MM.1S (cell line): ENCODE measurements at regions not wholly inside any gene's neighbourhood (a gene's known extent, or its start where the extent isn't known, plus 50 kb on each side); places are given as distances from the start of the nearest gene placed in this dataset.

ENCODE experiments used
- DNase-seq: peaks from one replicate; pipeline ENCODE4 v3.0.0-alpha.2; 2015
- H2AFZ ChIP-seq: fragments of 300-600 bp; sonication (generic); 2 replicates; pipeline ENCODE4 v1.6.0; 2016; ENCODE audit warnings: antibody characterized with exemption, low read length
- H3F3A ChIP-seq: fragments of 300-600 bp; sonication (generic); 2 replicates; pipeline ENCODE4 v1.6.1; 2016; ENCODE audit warnings: mild to moderate bottlenecking, antibody characterized with exemption, low read length, moderate library complexity, mixed read lengths; ENCODE audit not compliant: insufficient read depth
- H3K27ac ChIP-seq: fragments of 300-600 bp; sonication (generic); 2 replicates; pipeline ENCODE4 v1.5.1; 2016; ENCODE audit warnings: mild to moderate bottlenecking, low read length
- H3K27me3 ChIP-seq: fragments of 300-600 bp; sonication (generic); replicated peaks from 2 replicates; pipeline ENCODE4 v1.6.0; 2016; ENCODE audit warnings: low read length; ENCODE audit not compliant: insufficient read depth
- H3K36me3 ChIP-seq: fragments of 300-600 bp; sonication (generic); replicated peaks from 2 replicates; pipeline ENCODE4 v1.6.1; 2016; ENCODE audit warnings: mild to moderate bottlenecking, low read length, mixed read lengths; ENCODE audit not compliant: insufficient read depth
- H3K4me1 ChIP-seq: fragments of 300-600 bp; sonication (generic); 2 replicates; pipeline ENCODE4 v1.6.1; 2016; ENCODE audit warnings: low read length, mixed read lengths
- H3K4me2 ChIP-seq: fragments of 300-600 bp; sonication (generic); 2 replicates; pipeline ENCODE4 v1.6.0; 2016; ENCODE audit warnings: low read depth, low read length
- H3K4me3 ChIP-seq: fragments of 300-600 bp; sonication (generic); 2 replicates; pipeline ENCODE4 v1.5.1; 2016; ENCODE audit warnings: low read length, mixed read lengths
- H3K79me2 ChIP-seq: fragments of 300-600 bp; sonication (generic); 2 replicates; pipeline ENCODE4 v1.6.1; 2016; ENCODE audit warnings: mixed run types, low read length, mixed read lengths
- H3K9ac ChIP-seq: fragments of 300-600 bp; sonication (generic); 2 replicates; pipeline ENCODE4 v1.6.1; 2016; ENCODE audit warnings: low read length, mixed read lengths
- H3K9me2 ChIP-seq: fragments of 300-600 bp; sonication (generic); replicated peaks from 2 replicates; pipeline ENCODE4 v1.6.1; 2016; ENCODE audit warnings: mild to moderate bottlenecking, low read length, mixed read lengths; ENCODE audit not compliant: insufficient read depth
- H3K9me3 ChIP-seq: fragments of 300-600 bp; sonication (generic); replicated peaks from 2 replicates; pipeline ENCODE4 v1.6.1; 2016; ENCODE audit warnings: mild to moderate bottlenecking, low read length, mixed read lengths; ENCODE audit not compliant: insufficient read depth
- H4K20me1 ChIP-seq: fragments of 300-600 bp; sonication (generic); 2 replicates; pipeline ENCODE4 v1.6.1; 2016; ENCODE audit warnings: mild to moderate bottlenecking, low read length, moderate library complexity, mixed read lengths; ENCODE audit not compliant: insufficient read depth
- EZH2 ChIP-seq: fragments of 300-600 bp; sonication (generic); optimal IDR thresholded peaks from 2 replicates; pipeline ENCODE3; 2017; ENCODE audit warnings: low read depth, mild to moderate bottlenecking, antibody characterized with exemption, low read length, mixed read lengths
- EZH2phosphoT487 ChIP-seq: fragments of 300-600 bp; sonication (generic); IDR thresholded peaks from 2 replicates; pipeline ENCODE4 v1.6.1; 2018; ENCODE audit warnings: antibody characterized with exemption, low read length
- TF ChIP-seq, protein P1 (sequence below): fragments of 300-600 bp; sonication (generic); IDR thresholded peaks from 2 replicates; pipeline ENCODE4 v1.5.1; 2016; ENCODE audit warnings: antibody characterized with exemption, low read length, mixed read lengths

DNA sequence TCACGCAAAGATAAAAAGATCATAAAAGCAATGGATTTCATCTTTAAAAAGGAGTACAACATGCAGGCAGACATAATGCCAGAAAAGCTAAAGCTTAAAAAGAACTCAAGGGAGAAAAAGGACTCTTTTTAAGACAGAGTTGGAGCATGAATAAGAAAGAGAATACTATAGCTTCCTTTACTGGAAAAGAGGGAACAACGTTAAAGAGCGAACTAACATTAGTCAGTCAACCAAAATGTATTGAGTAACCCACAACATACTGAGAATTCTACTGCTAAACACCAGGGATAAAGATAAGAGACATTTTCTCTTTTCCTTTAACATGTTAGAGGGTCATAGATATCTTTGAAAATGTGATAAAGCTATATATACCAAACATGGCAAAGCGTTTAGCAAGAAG is 182.0 kb downstream of the DUSP10 start:
- no peak for DNase-seq
- no peaks in the 10 kb centered on the region for H3K79me2 ChIP-seq
- H3K9me3 ChIP-seq, result no peaks in the 10 kb centered on the region
- H4K20me1 ChIP-seq, result no peaks in the 10 kb centered on the region
- TF ChIP-seq EZH2phosphoT487, result no peak
- no peak for TF ChIP-seq EZH2
- TF ChIP-seq, protein P1, sequence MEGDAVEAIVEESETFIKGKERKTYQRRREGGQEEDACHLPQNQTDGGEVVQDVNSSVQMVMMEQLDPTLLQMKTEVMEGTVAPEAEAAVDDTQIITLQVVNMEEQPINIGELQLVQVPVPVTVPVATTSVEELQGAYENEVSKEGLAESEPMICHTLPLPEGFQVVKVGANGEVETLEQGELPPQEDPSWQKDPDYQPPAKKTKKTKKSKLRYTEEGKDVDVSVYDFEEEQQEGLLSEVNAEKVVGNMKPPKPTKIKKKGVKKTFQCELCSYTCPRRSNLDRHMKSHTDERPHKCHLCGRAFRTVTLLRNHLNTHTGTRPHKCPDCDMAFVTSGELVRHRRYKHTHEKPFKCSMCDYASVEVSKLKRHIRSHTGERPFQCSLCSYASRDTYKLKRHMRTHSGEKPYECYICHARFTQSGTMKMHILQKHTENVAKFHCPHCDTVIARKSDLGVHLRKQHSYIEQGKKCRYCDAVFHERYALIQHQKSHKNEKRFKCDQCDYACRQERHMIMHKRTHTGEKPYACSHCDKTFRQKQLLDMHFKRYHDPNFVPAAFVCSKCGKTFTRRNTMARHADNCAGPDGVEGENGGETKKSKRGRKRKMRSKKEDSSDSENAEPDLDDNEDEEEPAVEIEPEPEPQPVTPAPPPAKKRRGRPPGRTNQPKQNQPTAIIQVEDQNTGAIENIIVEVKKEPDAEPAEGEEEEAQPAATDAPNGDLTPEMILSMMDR, result no peak
- H3K9me2 ChIP-seq, result no peaks in the 10 kb centered on the region
- H3K9ac ChIP-seq, result no peak overlapping the region
- H3K4me3 ChIP-seq, result no peak overlapping the region
- H3F3A ChIP-seq, result no peaks in the 10 kb centered on the region
- H3K4me1 ChIP-seq, result no peaks in the 10 kb centered on the region
- no peak overlapping the region for H3K27ac ChIP-seq
- H3K4me2 ChIP-seq, result no peak overlapping the region
- no peaks in the 10 kb centered on the region for H3K36me3 ChIP-seq
- H3K27me3 ChIP-seq, result no peaks in the 10 kb centered on the region
- no peak overlapping the region for H2AFZ ChIP-seq

DNA sequence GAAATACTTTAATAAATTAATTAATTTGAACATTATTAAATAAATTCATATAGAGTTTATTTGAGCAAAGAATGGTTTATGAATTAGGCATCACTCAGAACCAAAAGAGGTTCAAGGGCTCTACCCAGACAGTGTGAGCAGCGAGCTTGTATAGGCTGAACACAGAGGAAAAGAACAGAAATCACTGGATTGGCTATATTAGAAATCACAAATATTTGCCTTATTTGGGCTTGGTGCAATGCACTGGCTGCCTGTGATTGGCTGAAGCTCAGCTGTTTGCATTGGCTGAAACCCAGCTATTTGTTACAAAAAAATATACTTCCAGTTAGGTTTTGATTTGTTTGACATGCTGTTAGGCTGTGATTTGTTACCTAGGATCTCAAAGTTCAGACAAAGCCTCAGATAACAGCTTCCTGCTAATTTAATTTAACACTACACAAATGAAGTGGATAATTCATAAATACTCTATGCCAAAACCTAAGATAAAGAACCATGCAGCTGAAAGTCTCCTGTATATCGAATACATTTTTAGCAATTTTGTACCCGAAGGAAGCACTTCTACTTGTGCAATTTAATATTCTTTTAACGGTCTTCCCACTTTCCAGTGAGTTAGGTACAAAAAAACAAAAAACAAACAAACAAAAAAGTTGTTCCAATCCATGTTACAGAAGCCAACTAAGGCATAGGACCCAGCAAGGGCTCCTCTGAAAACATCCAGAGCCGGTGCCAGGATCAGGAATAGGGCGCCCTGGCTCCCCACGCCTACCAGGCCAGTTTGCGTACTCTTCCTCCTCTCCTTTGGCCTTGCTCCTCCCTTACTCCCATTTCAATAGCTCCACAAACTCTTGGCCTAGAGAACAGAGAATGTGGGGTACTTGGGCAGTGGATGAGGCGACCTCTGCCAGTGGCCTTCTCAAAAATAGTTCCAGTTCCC is 179.1 kb downstream of the DUSP10 start:
- no peak overlapping the region for H3K4me2 ChIP-seq
- no peak overlapping the region for H3K9ac ChIP-seq
- no peak overlapping the region for H3K27ac ChIP-seq

DNA sequence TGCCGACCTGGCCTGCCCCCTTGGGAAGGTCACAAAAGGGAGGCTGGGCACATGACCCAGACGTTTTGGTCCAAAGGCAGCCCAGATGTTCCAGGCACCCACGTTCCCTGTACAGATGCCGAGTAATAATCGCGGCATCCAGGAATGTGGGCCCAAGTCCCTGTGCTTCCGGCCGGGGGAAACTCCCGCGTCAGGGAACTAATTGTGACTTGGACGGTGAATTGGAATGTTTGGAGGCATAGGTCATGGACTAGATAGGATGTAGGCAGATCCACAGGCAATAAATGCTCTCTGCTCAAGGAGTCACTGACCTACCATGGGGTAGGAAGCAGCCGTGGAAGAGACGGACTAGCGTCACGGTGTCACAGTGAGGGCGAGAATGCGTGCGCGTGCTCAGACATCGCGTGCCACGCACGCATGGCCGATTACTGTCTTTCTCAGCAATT is 178.4 kb downstream of the DUSP10 start:
- Histone ChIP-seq H3K4me1 (0 out of 2 replicates have a peak, but pooled peaks cover 3% of the 10 kb centered on the region), H3K4me3 (no peak overlapping the region), H3K27ac (no peak overlapping the region), H3K79me2 (no peaks in the 10 kb centered on the region), H3K27me3 (no peaks in the 10 kb centered on the region), H3K9ac (no peak overlapping the region), H3K36me3 (no peaks in the 10 kb centered on the region), H3K4me2 (no peak overlapping the region), H2AFZ (no peak overlapping the region), H3K9me2 (no peaks in the 10 kb centered on the region), H4K20me1 (no peaks in the 10 kb centered on the region), H3F3A (no peaks in the 10 kb centered on the region), H3K9me3 (no peaks in the 10 kb centered on the region)
- TF ChIP-seq EZH2phosphoT487 (no peak), EZH2 (no peak)
- TF ChIP-seq, protein P1, result no peak
- DNase-seq, result no peak

More for the DNA sequence above, 179.1 kb downstream of the DUSP10 start:
- H2AFZ ChIP-seq, result no peak overlapping the region
- H3K9me2 ChIP-seq, result no peaks in the 10 kb centered on the region
- H3K4me1 ChIP-seq, result 0 out of 2 replicates have a peak, but pooled peaks cover 3% of the 10 kb centered on the region
- no peaks in the 10 kb centered on the region for H3K79me2 ChIP-seq
- no peaks in the 10 kb centered on the region for H3K27me3 ChIP-seq
- H3F3A ChIP-seq, result no peaks in the 10 kb centered on the region
- no peak for TF ChIP-seq EZH2
- TF ChIP-seq, protein P1, result no peak
- no peak for TF ChIP-seq EZH2phosphoT487
- DNase-seq, result no peak
- H3K9me3 ChIP-seq, result no peaks in the 10 kb centered on the region
- no peaks in the 10 kb centered on the region for H3K36me3 ChIP-seq
- no peak overlapping the region for H3K4me3 ChIP-seq
- no peaks in the 10 kb centered on the region for H4K20me1 ChIP-seq
